ENCODE measurements at regions not wholly inside any gene's neighbourhood (a gene's known extent, or its start where the extent isn't known, plus 50 kb on each side); places are given as distances from the start of the nearest gene placed in this dataset.

DNA sequence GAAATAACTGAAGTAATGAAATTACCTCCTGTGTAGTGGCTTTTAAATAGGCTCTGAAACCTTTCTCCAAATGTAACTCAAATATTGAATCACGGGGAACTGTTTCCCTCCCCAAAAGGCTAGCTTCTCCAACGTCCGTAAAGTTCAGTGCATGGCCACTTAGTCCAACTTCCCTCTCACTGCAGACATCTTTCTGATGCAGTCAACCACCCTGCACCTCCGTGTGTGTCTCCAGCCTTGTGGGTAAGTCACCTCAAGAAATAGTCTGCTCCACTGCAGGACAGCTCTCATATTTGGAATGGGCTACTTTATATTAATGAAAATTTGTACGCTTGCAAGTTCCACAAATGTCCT, 152.5 kb upstream of the CYRIA start:
- no peak overlapping the region for H3K4me3 ChIP-seq (ENCODE audit: low read depth, low read length)

DNA sequence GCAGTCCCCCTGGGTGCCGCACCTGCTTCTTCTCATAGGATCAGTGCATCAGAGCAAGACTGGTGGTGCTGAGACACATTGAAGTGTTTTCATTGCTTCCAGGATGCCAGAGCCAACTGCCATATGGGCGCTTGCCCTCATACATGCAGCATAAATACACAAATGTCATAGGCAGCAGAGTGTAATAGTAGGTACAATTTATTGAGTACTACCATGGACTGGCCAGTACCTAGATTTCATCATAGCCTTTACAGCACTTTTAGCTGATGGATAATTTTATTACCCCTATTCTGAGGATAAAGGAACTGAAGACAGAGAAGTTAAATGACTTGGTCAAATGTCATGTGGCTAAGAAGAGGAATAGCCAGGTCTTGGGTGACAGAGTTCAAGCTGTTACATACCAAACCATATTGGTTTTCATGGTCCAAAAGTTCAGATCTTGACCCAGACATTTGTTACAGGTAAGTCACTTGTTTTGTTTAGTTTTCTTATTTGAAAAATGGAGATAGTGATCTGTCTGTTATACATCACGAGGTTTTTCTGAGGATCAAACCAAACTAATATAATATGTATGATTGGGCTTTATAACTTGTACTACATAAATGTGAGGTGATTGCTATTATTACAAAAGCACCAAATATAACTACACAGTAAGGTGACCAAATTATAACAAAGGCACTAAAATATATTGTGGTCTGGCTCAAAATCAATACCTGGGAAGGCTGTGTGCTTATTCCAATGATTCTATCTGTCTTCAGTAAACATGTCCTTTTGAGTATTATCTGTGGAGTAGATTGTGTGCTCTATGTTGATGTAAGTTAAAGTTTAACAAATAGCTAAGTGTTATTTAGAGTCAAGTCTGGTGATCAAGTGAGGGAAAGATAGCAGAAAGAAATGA, 151.9 kb upstream of the CYRIA start:
- no peak overlapping the region for H3K4me3 ChIP-seq (ENCODE audit: low read depth, low read length)
- DNase-seq (ENCODE audit: low read depth) = no peak
- no peak for TF ChIP-seq CTCF (IDR thresholded peaks at IDR 0.05; ENCODE audit: insufficient read depth, low read depth, low read length)

More for the DNA sequence above, 152.5 kb upstream of the CYRIA start:
- no peak for TF ChIP-seq CTCF (IDR thresholded peaks at IDR 0.05; ENCODE audit: insufficient read depth, low read depth, low read length)
- DNase-seq (ENCODE audit: low read depth) = no peak

- DNase-seq (ENCODE audit: low read depth) = no peak
- no peak overlapping the region for H3K4me3 ChIP-seq (ENCODE audit: low read depth, low read length)
- TF ChIP-seq CTCF (IDR thresholded peaks at IDR 0.05; ENCODE audit: insufficient read depth, low read depth, low read length) = no peak
Measured at GRCh38 chr2:16816522-16816921, 150.9 kb upstream of the CYRIA start.

DNA sequence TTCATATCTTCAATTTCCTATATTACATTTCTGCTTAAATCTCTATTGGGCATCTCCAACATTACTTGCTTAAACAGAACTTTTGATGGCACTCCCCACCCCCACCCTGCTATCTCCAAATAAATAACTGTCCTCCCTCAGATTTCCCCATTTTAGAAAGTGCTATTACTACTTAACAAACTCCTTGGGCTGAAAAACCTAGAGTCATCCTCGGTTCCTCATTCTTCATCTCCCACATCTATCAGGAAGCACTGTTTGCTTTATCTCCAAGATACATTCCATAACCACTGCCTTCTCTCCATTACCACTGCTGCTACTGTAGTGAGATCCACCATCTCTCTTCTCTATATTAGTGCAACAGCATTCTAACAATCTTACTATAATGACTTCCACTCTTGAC, 150.4 kb upstream of the CYRIA start:
- no peak for TF ChIP-seq CTCF (IDR thresholded peaks at IDR 0.05; ENCODE audit: insufficient read depth, low read depth, low read length)
- H3K4me3 ChIP-seq (ENCODE audit: low read depth, low read length) = no peak overlapping the region
- DNase-seq (ENCODE audit: low read depth) = no peak

- DNase-seq (ENCODE audit: low read depth) = no peak
- no peak overlapping the region for H3K4me3 ChIP-seq (ENCODE audit: low read depth, low read length)
- no peak for TF ChIP-seq CTCF (IDR thresholded peaks at IDR 0.05; ENCODE audit: insufficient read depth, low read depth, low read length)
Measured at GRCh38 chr2:16813593-16813992, 148.0 kb upstream of the CYRIA start.

GRCh38 chr2:16798472-16798871, 132.8 kb upstream of the CYRIA start:
- DNase-seq (ENCODE audit: low read depth) = no peak
- no peak overlapping the region for H3K4me3 ChIP-seq (ENCODE audit: low read depth, low read length)
- no peak for TF ChIP-seq CTCF (IDR thresholded peaks at IDR 0.05; ENCODE audit: insufficient read depth, low read depth, low read length)

GRCh38 chr2:16791496-16791895, 125.9 kb upstream of the CYRIA start:
- TF ChIP-seq CTCF (IDR thresholded peaks at IDR 0.05; ENCODE audit: insufficient read depth, low read depth, low read length) = no peak
- no peak overlapping the region for H3K4me3 ChIP-seq (ENCODE audit: low read depth, low read length)
- no peak for DNase-seq (ENCODE audit: low read depth)

Data from fibroblast of villous mesenchyme (primary cell).